ENCODE measurements at regions not wholly inside any gene's neighbourhood (a gene's known extent, or its start where the extent isn't known, plus 50 kb on each side); places are given as distances from the start of the nearest gene placed in this dataset.

DNA sequence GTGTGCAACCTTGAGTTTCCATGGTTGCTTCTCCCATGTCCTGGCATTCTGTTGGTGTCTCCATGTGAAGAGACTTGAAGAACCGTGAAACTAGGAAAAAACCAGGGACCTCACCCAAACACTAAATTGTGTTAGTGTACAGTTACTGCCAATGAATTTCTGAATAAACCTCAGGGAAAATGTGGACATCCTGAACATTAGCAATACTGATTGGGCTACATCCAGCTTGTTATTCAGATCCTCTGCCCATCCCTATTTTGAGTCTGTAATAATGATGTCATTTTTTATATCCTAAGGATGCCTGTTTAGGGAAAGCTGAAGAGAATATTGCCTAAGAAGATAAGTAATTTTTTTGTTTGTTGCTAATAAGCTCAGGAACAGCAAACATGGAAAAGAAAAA lies 262.7 kb downstream of the TMA16 start:
- no peak for TF ChIP-seq JUND (IDR thresholded peaks at IDR 0.05; ENCODE audit: low read depth)
- DNase-seq (ENCODE audit: low read depth in 1 of 2, low spot score in 1 of 2): no peak
- in situ Hi-C loops (cut with HindIII; ENCODE audit: low pct_unique_long_range_greater_than_20kb, low sequenced_read_pairs): no loop called here

DNA sequence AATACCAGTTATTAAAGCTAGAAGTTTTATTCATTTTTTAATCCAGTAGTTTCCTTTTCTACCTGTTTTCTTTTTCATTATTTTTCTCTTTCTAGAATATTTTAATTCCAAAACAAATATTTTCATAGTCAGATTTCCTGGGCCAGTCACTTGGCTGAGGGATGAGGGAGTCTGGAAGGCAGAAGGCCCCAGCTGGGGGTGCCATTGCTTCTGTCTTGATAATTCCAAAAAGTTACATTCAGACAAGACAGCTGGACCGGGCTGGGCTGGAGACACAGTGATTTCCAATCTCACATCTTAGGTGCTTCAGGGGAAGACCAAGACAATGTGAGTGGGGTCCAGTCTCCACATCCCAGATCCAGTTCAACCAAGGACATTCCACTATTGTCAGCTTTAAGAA lies 263.5 kb downstream of the TMA16 start:
- in situ Hi-C loops (cut with HindIII; ENCODE audit: low pct_unique_long_range_greater_than_20kb, low sequenced_read_pairs): no loop called here
- no peak for TF ChIP-seq JUND (IDR thresholded peaks at IDR 0.05; ENCODE audit: low read depth)
- DNase-seq (ENCODE audit: low read depth in 1 of 2, low spot score in 1 of 2): no peak

DNA sequence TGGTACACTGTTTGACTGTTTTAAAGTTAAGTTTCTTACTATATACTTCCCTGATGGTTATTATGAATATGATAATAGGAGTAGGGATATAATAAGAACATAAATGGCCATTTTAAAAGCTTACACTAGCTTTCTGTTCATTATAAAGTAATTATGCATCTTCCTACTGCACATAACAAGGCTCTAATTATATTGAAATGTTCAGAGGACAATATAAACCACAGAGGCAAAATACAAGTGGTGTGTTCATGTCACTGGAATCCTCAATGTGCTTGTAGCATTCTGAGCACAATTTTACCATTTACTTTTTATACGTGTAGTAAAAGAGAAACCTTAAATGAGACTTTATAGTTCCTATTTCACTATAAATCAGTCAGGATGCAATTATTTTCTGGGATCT lies 268.3 kb downstream of the TMA16 start:
- DNase-seq (ENCODE audit: low read depth in 1 of 2, low spot score in 1 of 2): no peak
- TF ChIP-seq JUND (IDR thresholded peaks at IDR 0.05; ENCODE audit: low read depth): no peak
- in situ Hi-C loops (cut with HindIII; ENCODE audit: low pct_unique_long_range_greater_than_20kb, low sequenced_read_pairs): no loop called here

DNA sequence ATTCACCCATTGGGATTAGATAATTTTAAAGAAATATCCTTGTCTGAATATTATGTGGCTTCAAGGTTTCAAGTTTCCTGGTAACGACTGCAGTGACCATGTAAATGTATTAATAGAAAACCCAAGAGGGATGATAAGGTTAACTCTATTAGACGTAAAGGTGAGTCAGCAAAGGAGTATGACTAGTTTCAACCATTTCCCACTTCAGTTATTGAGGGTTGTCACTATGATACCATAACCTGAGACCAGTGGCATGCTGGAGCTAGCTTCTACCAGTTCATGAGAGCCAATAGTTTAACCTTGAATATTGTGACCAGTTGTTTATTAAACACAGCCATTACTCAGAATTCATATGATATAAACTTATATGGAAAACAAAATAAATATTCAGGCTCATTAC lies 270.1 kb downstream of the TMA16 start:
- DNase-seq (ENCODE audit: low read depth in 1 of 2, low spot score in 1 of 2): no peak
- TF ChIP-seq JUND (IDR thresholded peaks at IDR 0.05; ENCODE audit: low read depth): no peak
- in situ Hi-C loops (cut with HindIII; ENCODE audit: low pct_unique_long_range_greater_than_20kb, low sequenced_read_pairs): no loop called here

DNA sequence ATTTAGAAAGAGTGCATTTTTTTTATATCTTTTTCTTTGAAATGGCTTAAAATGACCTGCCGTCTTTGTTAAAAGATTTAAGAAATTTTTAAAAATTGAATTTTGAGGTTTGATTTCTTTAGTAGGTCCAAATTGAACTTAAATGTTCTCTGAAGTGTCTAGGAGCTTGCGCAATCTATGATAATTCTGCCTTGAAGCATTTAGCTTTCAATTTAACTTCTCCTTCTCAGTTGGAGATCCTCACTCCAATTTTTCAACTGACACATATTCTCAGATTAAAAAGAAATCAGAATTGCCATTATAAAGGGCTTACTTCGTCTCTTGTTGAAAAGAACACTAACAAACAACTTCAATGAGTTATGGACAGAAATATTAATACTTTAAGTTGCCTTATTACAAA lies 273.5 kb downstream of the TMA16 start:
- DNase-seq (ENCODE audit: low read depth in 1 of 2, low spot score in 1 of 2): no peak
- TF ChIP-seq JUND (IDR thresholded peaks at IDR 0.05; ENCODE audit: low read depth): no peak
- in situ Hi-C loops (cut with HindIII; ENCODE audit: low pct_unique_long_range_greater_than_20kb, low sequenced_read_pairs): no loop called here

DNA sequence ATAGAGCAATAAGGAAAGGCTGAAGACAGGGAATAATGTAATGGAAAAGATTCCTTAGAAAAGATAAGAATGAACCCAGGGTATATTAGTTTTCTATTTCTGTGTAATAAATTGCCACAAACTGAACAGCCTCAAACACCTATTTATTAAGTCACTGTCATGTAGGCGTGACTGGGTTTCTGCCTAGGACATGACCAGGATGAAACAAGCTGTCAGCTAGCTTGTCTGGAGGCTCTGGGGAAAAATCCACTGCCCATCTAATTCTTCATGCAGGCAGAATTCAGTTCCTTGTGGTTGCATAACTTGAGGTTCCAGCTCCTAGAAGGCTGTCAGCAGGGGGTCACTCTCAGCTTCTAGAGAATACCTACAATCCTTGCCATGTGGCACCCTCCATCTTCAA lies 277.7 kb downstream of the TMA16 start:
- no peak for DNase-seq (ENCODE audit: low read depth in 1 of 2, low spot score in 1 of 2)
- in situ Hi-C loops (cut with HindIII; ENCODE audit: low pct_unique_long_range_greater_than_20kb, low sequenced_read_pairs): no loop called here

DNA sequence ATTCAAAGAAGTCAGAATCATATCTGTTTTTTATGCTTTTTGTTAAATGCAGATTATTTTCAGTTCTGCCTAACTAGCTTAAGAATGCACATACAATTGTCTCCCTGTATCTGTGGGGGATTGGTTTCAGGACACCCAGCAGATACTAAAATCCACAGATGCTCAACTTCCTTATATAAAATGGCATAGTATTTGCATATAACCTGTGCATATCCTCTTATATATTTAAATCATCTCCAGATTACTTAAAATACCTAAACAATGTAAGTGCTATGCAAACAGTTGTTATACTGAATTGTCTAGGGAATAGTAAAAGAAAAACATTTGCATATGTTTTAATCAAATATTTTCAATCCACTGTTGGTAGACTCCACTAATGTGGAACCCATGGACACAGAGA lies 279.4 kb downstream of the TMA16 start:
- no peak for TF ChIP-seq JUND (IDR thresholded peaks at IDR 0.05; ENCODE audit: low read depth)
- in situ Hi-C loops (cut with HindIII; ENCODE audit: low pct_unique_long_range_greater_than_20kb, low sequenced_read_pairs): no loop called here
- no peak for DNase-seq (ENCODE audit: low read depth in 1 of 2, low spot score in 1 of 2)

More for the DNA sequence above, 277.7 kb downstream of the TMA16 start:
- no peak for TF ChIP-seq JUND (IDR thresholded peaks at IDR 0.05; ENCODE audit: low read depth)

DNA sequence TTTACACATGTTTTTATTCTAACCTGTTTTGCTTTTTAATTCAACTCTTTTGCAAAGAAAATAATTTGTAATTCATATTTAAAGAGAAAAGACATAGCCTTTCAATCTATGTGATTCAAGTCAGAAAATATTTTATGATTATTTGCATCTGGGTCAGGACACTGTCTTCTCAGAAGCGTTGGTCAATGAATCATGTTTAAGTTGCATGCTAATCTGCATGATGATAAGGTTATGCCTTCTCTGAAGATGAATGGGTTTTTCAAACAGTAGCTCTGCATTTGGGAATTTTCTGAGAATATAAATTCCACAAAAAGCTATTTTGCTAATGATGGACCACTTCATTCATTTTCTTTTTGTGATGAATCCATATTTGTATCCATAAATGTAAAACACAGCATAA lies 282.5 kb downstream of the TMA16 start:
- TF ChIP-seq JUND (IDR thresholded peaks at IDR 0.05; ENCODE audit: low read depth): no peak
- no peak for DNase-seq (ENCODE audit: low read depth in 1 of 2, low spot score in 1 of 2)
- in situ Hi-C loops (cut with HindIII; ENCODE audit: low pct_unique_long_range_greater_than_20kb, low sequenced_read_pairs): no loop called here

DNA sequence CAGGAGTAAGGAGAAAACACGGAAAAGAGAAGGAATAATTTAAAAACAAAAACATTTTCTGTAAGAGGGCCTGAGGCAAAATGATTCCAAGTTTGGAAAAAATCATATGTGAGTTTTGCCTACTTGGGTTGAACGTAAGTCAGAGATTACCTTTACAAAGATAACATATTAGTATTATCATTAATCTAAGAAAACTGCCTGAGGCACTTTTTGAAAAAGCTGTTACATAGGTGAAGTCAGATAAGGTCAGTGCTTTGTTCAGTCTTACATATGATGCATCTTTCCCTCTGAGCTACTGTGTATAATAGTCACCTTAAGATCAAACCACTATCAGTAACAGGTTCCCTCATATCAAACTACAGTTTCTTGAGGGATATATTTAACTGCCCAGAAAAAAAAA lies 287.2 kb downstream of the TMA16 start:
- in situ Hi-C loops (cut with HindIII; ENCODE audit: low pct_unique_long_range_greater_than_20kb, low sequenced_read_pairs): no loop called here
- no peak for DNase-seq (ENCODE audit: low read depth in 1 of 2, low spot score in 1 of 2)
- TF ChIP-seq JUND (IDR thresholded peaks at IDR 0.05; ENCODE audit: low read depth): no peak

DNA sequence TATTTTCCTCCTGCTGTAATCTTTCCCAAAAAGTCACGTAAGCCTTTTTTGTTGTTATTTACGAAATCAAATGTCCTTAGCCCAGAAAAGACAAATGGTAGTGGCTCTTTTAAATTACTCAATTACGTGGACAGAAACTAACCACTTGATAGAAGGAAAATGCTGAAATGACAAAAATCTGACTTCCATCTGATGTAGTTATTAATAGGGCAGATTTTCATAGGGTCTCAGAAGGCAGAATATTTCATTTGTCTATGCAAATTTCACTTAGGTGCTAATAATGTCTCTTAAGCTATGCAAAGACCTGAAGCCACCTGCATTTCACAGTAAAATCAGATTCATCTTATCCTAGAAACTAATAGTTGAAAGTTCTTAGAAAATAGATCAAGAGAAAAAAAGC lies 295.7 kb downstream of the TMA16 start:
- TF ChIP-seq JUND (IDR thresholded peaks at IDR 0.05; ENCODE audit: low read depth): no peak
- in situ Hi-C loops (cut with HindIII; ENCODE audit: low pct_unique_long_range_greater_than_20kb, low sequenced_read_pairs): no loop called here
- DNase-seq (ENCODE audit: low read depth in 1 of 2, low spot score in 1 of 2): no peak

DNA sequence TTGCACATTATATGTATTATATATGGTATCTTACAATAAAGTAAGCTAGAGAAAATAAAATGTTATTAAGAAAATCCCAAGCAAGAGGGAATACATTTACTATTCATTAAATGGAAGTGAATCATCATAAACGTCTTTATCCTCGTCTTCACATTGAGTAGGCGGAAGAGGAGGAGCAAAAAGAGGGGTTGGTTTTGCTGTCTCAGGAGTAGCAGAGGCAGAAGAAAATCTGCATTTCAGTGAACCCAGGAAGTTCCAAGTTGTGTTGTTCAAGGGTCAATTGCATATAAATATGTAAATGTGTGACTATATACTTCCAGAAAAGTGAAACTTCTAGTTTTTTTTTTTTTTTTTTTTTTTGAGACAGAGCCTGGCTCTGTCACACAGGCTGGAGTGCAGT lies 301.4 kb downstream of the TMA16 start:
- no peak for TF ChIP-seq JUND (IDR thresholded peaks at IDR 0.05; ENCODE audit: low read depth)
- in situ Hi-C loops (cut with HindIII; ENCODE audit: low pct_unique_long_range_greater_than_20kb, low sequenced_read_pairs): no loop called here
- DNase-seq (ENCODE audit: low read depth in 1 of 2, low spot score in 1 of 2): no peak

DNA sequence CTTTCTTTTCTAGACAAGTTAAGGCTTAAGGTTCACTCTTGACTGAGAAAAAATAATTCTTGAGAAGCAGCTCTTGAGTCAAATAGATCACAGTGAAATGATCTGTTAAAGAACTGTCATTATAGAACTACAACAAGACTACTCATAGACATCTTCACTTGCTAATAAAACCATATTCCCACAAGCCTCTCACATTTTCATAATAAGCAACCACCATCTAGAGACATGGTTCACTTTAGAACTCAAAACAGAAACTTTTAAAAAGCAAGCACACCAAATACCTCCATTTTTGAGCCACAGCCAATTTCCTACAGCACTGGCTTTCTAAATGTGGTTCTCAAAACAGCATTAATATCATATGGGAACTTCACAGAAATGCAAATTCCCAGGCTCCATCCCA lies 309.5 kb downstream of the TMA16 start:
- no peak for DNase-seq (ENCODE audit: low read depth in 1 of 2, low spot score in 1 of 2)
- in situ Hi-C loops (cut with HindIII; ENCODE audit: low pct_unique_long_range_greater_than_20kb, low sequenced_read_pairs): no loop called here

DNA sequence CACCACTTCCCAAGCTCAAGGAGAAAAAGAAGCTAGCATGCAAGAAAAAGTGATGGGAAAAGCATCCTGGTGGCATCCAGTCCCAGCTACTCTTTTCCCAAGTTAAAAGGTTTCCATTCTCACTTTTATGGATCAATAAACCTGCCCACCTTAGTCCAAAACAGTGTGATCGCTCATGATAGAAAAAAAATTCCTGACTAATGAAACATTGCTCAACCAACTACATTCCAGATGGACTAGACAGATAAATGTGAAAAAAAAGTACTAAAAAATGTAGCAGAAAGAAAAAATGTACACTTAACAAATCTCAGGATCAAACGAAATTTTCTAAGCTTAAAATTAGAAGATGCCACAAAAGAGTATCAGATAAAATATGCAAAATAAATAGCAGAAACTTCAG lies 312.2 kb downstream of the TMA16 start:
- DNase-seq (ENCODE audit: low read depth in 1 of 2, low spot score in 1 of 2): no peak
- in situ Hi-C loops (cut with HindIII; ENCODE audit: low pct_unique_long_range_greater_than_20kb, low sequenced_read_pairs): no loop called here
- TF ChIP-seq JUND (IDR thresholded peaks at IDR 0.05; ENCODE audit: low read depth): no peak

More for the DNA sequence above, 309.5 kb downstream of the TMA16 start:
- no peak for TF ChIP-seq JUND (IDR thresholded peaks at IDR 0.05; ENCODE audit: low read depth)

DNA sequence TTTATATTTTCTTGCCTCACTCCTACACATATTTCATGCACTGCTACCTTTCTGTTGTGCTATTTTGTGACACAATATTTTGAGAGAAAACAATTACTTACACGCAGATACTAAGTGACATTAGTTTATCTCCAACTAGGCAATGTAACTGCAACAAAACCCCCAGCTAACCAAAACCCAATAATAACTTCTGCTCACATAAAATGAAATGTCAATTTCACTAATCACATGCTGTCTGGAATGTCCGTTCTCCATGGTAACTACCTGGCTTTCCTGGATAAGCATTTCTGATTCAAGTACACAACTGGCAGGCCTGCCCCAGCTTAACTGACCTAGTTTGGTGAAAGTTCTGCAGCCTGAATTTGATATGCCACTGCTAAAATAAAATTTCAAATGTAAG lies 313.5 kb downstream of the TMA16 start:
- TF ChIP-seq JUND (IDR thresholded peaks at IDR 0.05; ENCODE audit: low read depth): no peak
- in situ Hi-C loops (cut with HindIII; ENCODE audit: low pct_unique_long_range_greater_than_20kb, low sequenced_read_pairs): no loop called here
- no peak for DNase-seq (ENCODE audit: low read depth in 1 of 2, low spot score in 1 of 2)
